ENCODE measurements at regions not wholly inside any gene's neighbourhood (a gene's known extent, or its start where the extent isn't known, plus 50 kb on each side); places are given as distances from the start of the nearest gene placed in this dataset.
A peak's percentile ranks its signal among the peaks of the same experiment; 100 is the strongest.

DNA sequence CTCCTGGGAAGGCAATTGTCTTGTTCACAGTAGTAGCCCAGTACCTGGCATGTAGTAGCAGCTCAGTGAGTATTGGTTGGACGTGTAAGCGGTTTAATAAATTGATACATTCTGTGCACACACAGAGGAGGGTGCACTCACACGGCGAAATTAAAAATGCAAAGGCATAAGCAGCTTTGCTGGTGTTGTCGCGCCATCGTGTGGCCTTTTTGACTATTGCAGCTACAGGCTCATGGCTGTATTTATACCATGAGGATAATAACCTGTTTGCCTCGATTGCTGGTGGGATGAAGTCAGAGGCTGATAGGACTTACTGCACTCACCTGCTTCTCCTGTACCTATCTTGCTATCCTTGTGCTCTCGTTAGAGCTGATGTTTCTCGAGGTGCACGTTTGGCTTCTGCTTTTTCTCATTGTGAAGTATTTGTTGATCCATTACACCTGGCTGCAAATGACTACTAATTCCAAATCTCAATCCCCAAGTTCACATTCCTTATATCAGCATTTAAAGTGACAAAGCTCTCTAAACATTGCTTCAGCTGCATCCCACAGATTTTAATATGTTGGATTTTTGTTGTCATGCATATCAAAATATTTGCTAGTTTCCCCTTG is 61.5 kb downstream of the TBXT start:
- Mint-ChIP-seq H3K4me3 (no peak overlapping the region), H3K4me1 (peaks cover 5% of the 10 kb centered on the region), H3K9me3 (no peaks in the 10 kb centered on the region), H3K36me3 (ENCODE audit: insufficient read depth) (no peaks in the 10 kb centered on the region), H3K27ac (ENCODE audit: low read depth) (no peak overlapping the region), H3K27me3 (peaks cover 33% of the 10 kb centered on the region)
- DNase-seq (ENCODE audit: low spot score in 2 of 2) (peak; percentile 27), ATAC-seq (replicated peaks; ENCODE audit: extremely low read depth, poor library complexity, severe bottlenecking) (no peak)

DNA sequence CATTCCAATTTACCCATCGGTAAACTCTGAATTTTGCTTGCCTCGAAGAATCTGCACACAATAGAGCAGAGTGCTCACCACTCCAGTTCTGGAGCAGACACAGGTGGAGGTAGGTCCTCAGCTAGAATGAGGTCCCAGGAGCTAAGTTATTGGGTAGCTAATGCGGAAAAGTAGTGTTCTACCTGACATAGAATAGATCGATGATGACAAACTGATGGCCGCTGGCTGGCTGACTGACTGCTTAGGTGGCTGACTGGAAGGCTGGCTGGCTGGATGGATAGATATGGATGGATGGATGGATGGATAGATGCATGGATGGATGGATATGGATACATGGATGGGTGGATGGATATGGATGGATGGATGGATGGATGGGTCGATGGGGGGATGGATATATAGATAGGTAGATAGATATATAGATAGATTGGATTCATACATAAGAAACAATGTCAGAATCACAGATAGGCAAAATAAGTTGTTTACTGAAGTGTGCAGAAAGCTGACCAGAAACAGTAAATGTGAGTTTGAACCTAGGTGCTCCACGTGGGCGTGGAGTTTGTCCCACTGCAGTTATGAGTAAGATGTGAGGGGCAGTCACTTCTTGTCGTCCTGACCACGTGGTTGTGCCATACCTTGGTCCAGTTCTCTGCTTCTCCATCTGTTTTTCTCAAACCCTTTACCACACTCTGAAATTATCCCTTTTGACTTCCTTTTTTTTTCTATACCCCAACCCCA is 62.1 kb downstream of the TBXT start:
- Mint-ChIP-seq H3K27ac (ENCODE audit: low read depth) (no peak overlapping the region), H3K4me1 (peaks cover 5% of the 10 kb centered on the region), H3K27me3 (peaks cover 26% of the 10 kb centered on the region), H3K9me3 (no peaks in the 10 kb centered on the region), H3K4me3 (no peak overlapping the region), H3K36me3 (ENCODE audit: insufficient read depth) (no peaks in the 10 kb centered on the region)
- no peak for DNase-seq (ENCODE audit: low spot score in 2 of 2)
- ATAC-seq (replicated peaks; ENCODE audit: extremely low read depth, poor library complexity, severe bottlenecking) = no peak

DNA sequence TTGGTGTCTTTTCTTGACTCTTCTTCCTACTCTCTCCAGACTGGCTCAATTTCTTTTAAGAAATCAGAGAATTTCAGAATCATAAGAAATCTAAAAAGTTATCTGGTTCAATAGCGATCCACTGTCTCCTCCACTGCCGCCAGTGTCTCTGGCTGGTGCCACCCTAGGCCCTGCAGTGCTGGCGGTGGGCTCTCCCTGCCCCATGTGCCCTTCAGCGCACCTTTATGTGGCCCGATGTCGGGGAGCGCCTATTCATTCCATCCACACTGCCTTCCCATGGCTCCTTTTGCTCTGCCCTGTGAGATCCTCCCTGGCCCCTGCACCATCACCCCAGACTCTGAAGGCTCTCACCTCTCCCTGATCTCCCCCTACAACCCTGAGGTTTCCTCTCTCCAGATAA is 62.8 kb downstream of the TBXT start:
- DNase-seq (ENCODE audit: low spot score in 2 of 2) = no peak
- peaks cover 20% of the 10 kb centered on the region for H3K27me3 Mint-ChIP-seq

DNA sequence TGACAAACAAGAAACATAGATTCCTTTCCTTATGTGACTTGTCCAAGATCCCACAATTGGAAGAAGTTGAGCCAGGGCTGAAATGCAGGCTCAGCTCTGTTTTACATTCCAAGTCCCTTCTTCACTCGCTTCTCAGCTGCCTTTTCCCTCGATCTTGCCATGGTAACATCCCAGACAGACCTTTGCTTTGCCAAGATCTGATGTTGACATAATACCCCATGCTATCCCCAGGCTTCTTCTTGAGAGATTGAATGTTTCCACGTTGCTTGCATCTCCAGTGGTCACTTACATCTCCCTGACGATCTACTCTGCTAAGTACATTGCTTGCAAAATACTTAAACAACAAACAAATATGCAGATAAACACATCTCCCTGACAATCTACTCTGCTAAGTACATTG is 63.5 kb downstream of the TBXT start:
- H3K27ac Mint-ChIP-seq (ENCODE audit: low read depth) = no peak overlapping the region
- ATAC-seq (replicated peaks; ENCODE audit: extremely low read depth, poor library complexity, severe bottlenecking) (no peak), DNase-seq (ENCODE audit: low spot score in 2 of 2) (no peak)
- peaks cover 5% of the 10 kb centered on the region for H3K4me1 Mint-ChIP-seq
- no peak overlapping the region for H3K4me3 Mint-ChIP-seq
- no peaks in the 10 kb centered on the region for H3K36me3 Mint-ChIP-seq (ENCODE audit: insufficient read depth)
- no peaks in the 10 kb centered on the region for H3K9me3 Mint-ChIP-seq
- H3K27me3 Mint-ChIP-seq = peaks cover 18% of the 10 kb centered on the region

More for the DNA sequence above, 62.8 kb downstream of the TBXT start:
- no peaks in the 10 kb centered on the region for H3K9me3 Mint-ChIP-seq
- no peak overlapping the region for H3K27ac Mint-ChIP-seq (ENCODE audit: low read depth)
- H3K4me3 Mint-ChIP-seq = no peak overlapping the region
- ATAC-seq (replicated peaks; ENCODE audit: extremely low read depth, poor library complexity, severe bottlenecking) = no peak
- peaks cover 5% of the 10 kb centered on the region for H3K4me1 Mint-ChIP-seq
- H3K36me3 Mint-ChIP-seq (ENCODE audit: insufficient read depth) = no peaks in the 10 kb centered on the region

DNA sequence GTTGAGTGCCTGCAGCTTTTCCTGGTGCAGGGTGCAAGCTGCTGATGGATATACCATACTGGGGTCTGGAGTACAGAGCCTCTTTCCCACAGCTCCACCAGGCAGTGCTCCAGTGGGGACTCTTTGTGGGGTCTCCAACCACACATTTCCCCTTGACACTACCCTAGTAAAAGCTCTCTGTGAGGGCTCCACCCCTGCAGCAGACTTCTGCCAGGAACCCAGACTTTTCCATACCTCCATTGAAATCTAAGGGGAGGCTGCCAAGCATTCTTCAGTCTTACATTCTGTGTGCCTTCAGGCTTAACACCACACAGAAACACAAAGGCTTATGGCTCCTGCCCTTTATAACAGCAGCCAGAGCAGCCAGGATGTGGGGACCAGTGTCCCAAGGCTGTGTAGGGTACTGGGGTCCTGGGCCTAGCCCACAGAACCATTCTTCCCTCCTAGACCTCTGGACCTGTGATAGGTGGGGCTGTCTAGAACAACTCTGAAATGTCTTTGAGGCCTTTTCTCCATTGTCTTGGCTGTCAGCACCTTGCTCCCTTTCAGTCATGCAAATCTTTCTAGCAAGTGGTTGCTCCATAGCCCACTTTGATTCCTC is 65.7 kb downstream of the TBXT start:
- no peaks in the 10 kb centered on the region for H3K36me3 Mint-ChIP-seq (ENCODE audit: insufficient read depth)
- H3K9me3 Mint-ChIP-seq = no peaks in the 10 kb centered on the region
- no peak overlapping the region for H3K27ac Mint-ChIP-seq (ENCODE audit: low read depth)
- DNase-seq (ENCODE audit: low spot score in 2 of 2) = no peak
- peaks cover 5% of the 10 kb centered on the region for H3K4me1 Mint-ChIP-seq
- H3K27me3 Mint-ChIP-seq = peaks cover 28% of the 10 kb centered on the region
- ATAC-seq (replicated peaks; ENCODE audit: extremely low read depth, poor library complexity, severe bottlenecking) = no peak
- H3K4me3 Mint-ChIP-seq = no peak overlapping the region

DNA sequence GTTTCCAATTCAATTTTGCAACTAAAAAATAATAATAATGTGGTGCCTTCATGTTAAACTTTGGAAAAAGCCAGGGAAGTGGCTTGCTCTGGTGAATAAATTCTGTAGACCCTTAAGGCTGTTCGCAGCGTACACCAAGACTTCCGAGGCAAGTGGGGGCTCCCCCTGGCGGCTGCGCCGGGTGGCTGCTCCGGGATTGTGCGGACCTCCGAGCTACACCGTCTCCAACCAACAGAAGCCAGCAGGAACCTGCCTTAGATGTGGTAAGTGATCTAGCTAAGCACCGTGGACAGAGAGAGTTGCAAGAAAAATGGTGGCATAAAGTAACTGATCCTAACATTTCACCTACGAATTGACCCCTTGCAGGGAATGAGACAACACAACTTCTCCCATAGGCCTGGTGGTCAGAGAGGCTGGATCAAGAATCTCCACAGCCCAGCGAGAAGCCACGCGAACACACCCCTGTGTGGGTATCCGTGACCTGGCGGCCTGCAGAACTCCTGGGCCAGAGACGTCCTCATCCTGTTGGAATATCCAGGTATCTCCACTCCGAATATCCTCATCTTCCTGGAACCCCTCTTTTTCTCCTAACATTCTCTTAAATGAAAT is 69.6 kb downstream of the TBXT start:
- Mint-ChIP-seq H3K27me3 (peaks cover 67% of the 10 kb centered on the region), H3K4me1 (no peaks in the 10 kb centered on the region), H3K36me3 (ENCODE audit: insufficient read depth) (no peaks in the 10 kb centered on the region), H3K27ac (ENCODE audit: low read depth) (no peak overlapping the region), H3K4me3 (no peak overlapping the region), H3K9me3 (no peaks in the 10 kb centered on the region)
- DNase-seq (ENCODE audit: low spot score in 2 of 2) = peak; percentile 23 to 25
- peak; percentile 28 for ATAC-seq (replicated peaks; ENCODE audit: extremely low read depth, poor library complexity, severe bottlenecking)

- H3K9me3 Mint-ChIP-seq = no peaks in the 10 kb centered on the region
- no peaks in the 10 kb centered on the region for H3K36me3 Mint-ChIP-seq (ENCODE audit: insufficient read depth)
- peaks cover 27% of the 10 kb centered on the region for H3K27me3 Mint-ChIP-seq
- no peak overlapping the region for H3K4me3 Mint-ChIP-seq
- DNase-seq (ENCODE audit: low spot score in 2 of 2) (no peak), ATAC-seq (replicated peaks; ENCODE audit: extremely low read depth, poor library complexity, severe bottlenecking) (no peak)
- H3K27ac Mint-ChIP-seq (ENCODE audit: low read depth) = no peak overlapping the region
- H3K4me1 Mint-ChIP-seq = no peaks in the 10 kb centered on the region
These were observed 79.8 kb downstream of the TBXT start for GRCh38 chr6:166087852-166088251.

GRCh38 chr6:166087246-166087645 is 80.4 kb downstream of the TBXT start:
- Mint-ChIP-seq H3K36me3 (ENCODE audit: insufficient read depth) (no peaks in the 10 kb centered on the region), H3K9me3 (no peaks in the 10 kb centered on the region), H3K27me3 (peaks cover 30% of the 10 kb centered on the region), H3K4me3 (no peak overlapping the region), H3K4me1 (no peaks in the 10 kb centered on the region), H3K27ac (ENCODE audit: low read depth) (no peak overlapping the region)
- DNase-seq (ENCODE audit: low spot score in 2 of 2) (no peak), ATAC-seq (replicated peaks; ENCODE audit: extremely low read depth, poor library complexity, severe bottlenecking) (no peak)

- no peak overlapping the region for H3K4me3 Mint-ChIP-seq
- H3K27me3 Mint-ChIP-seq = peaks cover 23% of the 10 kb centered on the region
- H3K27ac Mint-ChIP-seq (ENCODE audit: low read depth) = no peak overlapping the region
- H3K4me1 Mint-ChIP-seq = no peaks in the 10 kb centered on the region
- H3K9me3 Mint-ChIP-seq = no peaks in the 10 kb centered on the region
- DNase-seq (ENCODE audit: low spot score in 2 of 2) (no peak), ATAC-seq (replicated peaks; ENCODE audit: extremely low read depth, poor library complexity, severe bottlenecking) (no peak)
- H3K36me3 Mint-ChIP-seq (ENCODE audit: insufficient read depth) = no peaks in the 10 kb centered on the region
These were observed 82.2 kb downstream of the TBXT start for GRCh38 chr6:166085500-166085899.

DNA sequence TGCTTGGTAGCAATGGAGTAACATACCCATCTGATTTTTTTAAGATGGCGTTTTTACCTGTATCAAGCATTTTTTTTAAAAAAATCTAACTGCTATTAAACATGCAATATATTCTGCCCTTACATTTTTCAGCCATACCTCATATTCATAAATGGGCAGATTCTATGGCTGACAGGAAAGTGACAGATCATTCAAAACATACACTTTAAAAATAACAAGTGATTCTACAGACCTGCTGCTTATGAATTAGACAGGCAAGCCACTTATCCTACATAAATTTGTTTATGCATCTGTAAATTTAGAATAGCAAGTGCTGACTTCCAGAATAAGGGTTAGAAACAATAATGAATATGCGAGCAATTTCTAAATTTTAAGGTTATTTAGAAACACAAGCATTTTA is 82.7 kb downstream of the TBXT start:
- Mint-ChIP-seq H3K4me3 (no peak overlapping the region), H3K9me3 (no peaks in the 10 kb centered on the region), H3K27me3 (peaks cover 23% of the 10 kb centered on the region), H3K36me3 (ENCODE audit: insufficient read depth) (no peaks in the 10 kb centered on the region), H3K4me1 (no peaks in the 10 kb centered on the region), H3K27ac (ENCODE audit: low read depth) (no peak overlapping the region)
- DNase-seq (ENCODE audit: low spot score in 2 of 2) (no peak), ATAC-seq (replicated peaks; ENCODE audit: extremely low read depth, poor library complexity, severe bottlenecking) (no peak)

GRCh38 chr6:166079841-166080240 is 87.8 kb downstream of the TBXT start:
- H3K36me3 Mint-ChIP-seq (ENCODE audit: insufficient read depth) = no peaks in the 10 kb centered on the region
- H3K9me3 Mint-ChIP-seq = no peaks in the 10 kb centered on the region
- H3K4me1 Mint-ChIP-seq = no peaks in the 10 kb centered on the region
- H3K27me3 Mint-ChIP-seq = peaks cover 45% of the 10 kb centered on the region
- ATAC-seq (replicated peaks; ENCODE audit: extremely low read depth, poor library complexity, severe bottlenecking) (no peak), DNase-seq (ENCODE audit: low spot score in 2 of 2) (no peak)
- no peak overlapping the region for H3K27ac Mint-ChIP-seq (ENCODE audit: low read depth)
- no peak overlapping the region for H3K4me3 Mint-ChIP-seq

- no peak overlapping the region for H3K4me3 Mint-ChIP-seq
- H3K9me3 Mint-ChIP-seq = no peaks in the 10 kb centered on the region
- no peaks in the 10 kb centered on the region for H3K4me1 Mint-ChIP-seq
- H3K27me3 Mint-ChIP-seq = peaks cover 40% of the 10 kb centered on the region
- ATAC-seq (replicated peaks; ENCODE audit: extremely low read depth, poor library complexity, severe bottlenecking) (no peak), DNase-seq (ENCODE audit: low spot score in 2 of 2) (no peak)
- H3K36me3 Mint-ChIP-seq (ENCODE audit: insufficient read depth) = no peaks in the 10 kb centered on the region
- no peak overlapping the region for H3K27ac Mint-ChIP-seq (ENCODE audit: low read depth)
These were observed 89.4 kb downstream of the TBXT start for GRCh38 chr6:166078294-166078693.

GRCh38 chr6:166076625-166077024 is 91.0 kb downstream of the TBXT start:
- ATAC-seq (replicated peaks; ENCODE audit: extremely low read depth, poor library complexity, severe bottlenecking) (no peak), DNase-seq (ENCODE audit: low spot score in 2 of 2) (no peak)
- no peaks in the 10 kb centered on the region for H3K4me1 Mint-ChIP-seq
- no peak overlapping the region for H3K4me3 Mint-ChIP-seq
- H3K36me3 Mint-ChIP-seq (ENCODE audit: insufficient read depth) = no peaks in the 10 kb centered on the region
- no peak overlapping the region for H3K27ac Mint-ChIP-seq (ENCODE audit: low read depth)
- no peaks in the 10 kb centered on the region for H3K9me3 Mint-ChIP-seq
- peaks cover 40% of the 10 kb centered on the region for H3K27me3 Mint-ChIP-seq

All from central memory CD8-positive, alpha-beta T cell (primary cell).